ENCODE measurements at regions not wholly inside any gene's neighbourhood (a gene's known extent, or its start where the extent isn't known, plus 50 kb on each side); places are given as distances from the start of the nearest gene placed in this dataset.
A peak's percentile ranks its signal among the peaks of the same experiment; 100 is the strongest.

DNA sequence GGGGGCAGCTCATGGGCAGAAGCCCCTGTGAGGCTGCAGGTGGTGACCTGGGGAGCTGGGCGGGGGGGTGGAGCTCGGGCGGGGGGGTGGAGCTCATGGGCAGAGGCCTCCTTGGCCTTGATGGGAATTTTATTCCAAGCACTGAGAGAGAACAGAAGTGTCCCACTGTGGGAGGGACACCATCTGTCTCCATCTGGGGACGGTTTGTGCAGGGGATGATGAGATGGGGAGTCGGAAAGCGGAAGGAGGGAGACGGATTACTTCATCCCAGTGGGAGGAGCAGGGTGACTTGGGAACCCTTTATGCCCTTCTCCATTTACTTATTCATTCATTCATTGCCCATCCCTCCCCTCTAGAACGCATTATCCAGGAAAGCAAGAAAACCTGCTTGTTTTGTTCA, 304.7 kb downstream of the ADGRD1 start:
- no peak for DNase-seq (ENCODE audit: low read depth)
- no peaks in the 10 kb centered on the region for H3K36me3 ChIP-seq (ENCODE audit: control insufficient read depth, insufficient read depth, low read length)
- no peak overlapping the region for H3K4me3 ChIP-seq (ENCODE audit: low read depth, low read length)
- TF ChIP-seq, protein P1, sequence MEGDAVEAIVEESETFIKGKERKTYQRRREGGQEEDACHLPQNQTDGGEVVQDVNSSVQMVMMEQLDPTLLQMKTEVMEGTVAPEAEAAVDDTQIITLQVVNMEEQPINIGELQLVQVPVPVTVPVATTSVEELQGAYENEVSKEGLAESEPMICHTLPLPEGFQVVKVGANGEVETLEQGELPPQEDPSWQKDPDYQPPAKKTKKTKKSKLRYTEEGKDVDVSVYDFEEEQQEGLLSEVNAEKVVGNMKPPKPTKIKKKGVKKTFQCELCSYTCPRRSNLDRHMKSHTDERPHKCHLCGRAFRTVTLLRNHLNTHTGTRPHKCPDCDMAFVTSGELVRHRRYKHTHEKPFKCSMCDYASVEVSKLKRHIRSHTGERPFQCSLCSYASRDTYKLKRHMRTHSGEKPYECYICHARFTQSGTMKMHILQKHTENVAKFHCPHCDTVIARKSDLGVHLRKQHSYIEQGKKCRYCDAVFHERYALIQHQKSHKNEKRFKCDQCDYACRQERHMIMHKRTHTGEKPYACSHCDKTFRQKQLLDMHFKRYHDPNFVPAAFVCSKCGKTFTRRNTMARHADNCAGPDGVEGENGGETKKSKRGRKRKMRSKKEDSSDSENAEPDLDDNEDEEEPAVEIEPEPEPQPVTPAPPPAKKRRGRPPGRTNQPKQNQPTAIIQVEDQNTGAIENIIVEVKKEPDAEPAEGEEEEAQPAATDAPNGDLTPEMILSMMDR (IDR thresholded peaks at IDR 0.05; ENCODE audit: insufficient read depth, low read length, severe bottlenecking), result no peak
- no peak for FAIRE-seq
- H3K27me3 ChIP-seq (ENCODE audit: control insufficient read depth, insufficient read depth, low read length), result no peaks in the 10 kb centered on the region

DNA sequence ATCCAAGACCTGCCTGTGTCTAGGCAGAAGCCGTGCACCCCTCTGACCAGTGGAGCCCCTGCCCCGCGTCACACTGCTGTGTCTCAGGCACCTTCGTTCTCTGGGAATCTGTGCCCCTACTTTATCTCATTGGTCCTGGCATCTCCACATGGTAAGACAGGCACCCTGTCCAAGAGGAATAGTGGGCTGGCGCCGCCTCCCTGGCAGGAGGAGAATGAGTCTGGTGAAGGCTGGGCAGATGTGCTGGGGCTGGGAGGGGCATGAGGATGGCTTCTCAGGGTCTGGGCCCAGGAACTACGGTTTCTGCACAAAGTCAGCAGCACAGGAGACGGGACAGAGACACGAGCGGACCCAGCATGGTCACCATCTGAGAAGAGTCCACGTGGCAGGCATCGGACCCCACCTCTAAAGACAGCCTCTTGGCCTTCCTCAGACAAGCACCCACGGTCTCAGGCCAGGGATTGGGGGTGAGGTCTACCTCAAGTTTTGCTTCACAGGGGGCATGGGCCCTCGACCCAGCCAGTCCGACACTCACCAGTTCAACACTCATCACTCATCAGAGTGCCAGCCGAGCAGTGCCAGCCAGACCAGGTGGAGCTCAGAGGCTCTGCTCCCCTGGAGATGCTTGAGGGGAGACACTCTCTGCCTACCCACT, 306.7 kb downstream of the ADGRD1 start:
- no peak for DNase-seq (ENCODE audit: low read depth)
- no peaks in the 10 kb centered on the region for H3K27me3 ChIP-seq (ENCODE audit: control insufficient read depth, insufficient read depth, low read length)
- TF ChIP-seq, protein P1 (IDR thresholded peaks at IDR 0.05; ENCODE audit: insufficient read depth, low read length, severe bottlenecking), result no peak
- H3K36me3 ChIP-seq (ENCODE audit: control insufficient read depth, insufficient read depth, low read length), result no peaks in the 10 kb centered on the region
- no peak overlapping the region for H3K4me3 ChIP-seq (ENCODE audit: low read depth, low read length)
- FAIRE-seq, result no peak

DNA sequence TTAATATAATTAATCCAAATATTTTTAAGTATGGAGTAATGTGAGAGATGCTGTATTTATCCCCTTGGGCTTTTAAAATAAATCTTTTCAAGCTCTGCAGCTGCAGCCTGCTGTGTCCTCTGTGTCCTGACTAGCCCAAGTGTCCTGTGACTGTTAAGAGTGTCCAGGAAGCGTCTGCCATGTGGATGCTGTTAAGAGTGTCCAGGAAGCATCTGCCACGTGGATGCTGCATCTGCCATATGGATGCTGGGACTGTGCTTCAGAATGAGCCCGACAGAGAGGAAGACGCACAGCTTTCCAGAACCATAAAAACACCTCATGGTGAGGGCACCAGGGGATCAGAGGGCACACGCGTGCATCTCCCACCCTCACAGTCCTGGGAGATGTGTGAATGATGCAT, 307.2 kb downstream of the ADGRD1 start:
- no peak overlapping the region for H3K4me3 ChIP-seq (ENCODE audit: low read depth, low read length)
- TF ChIP-seq, protein P1 (IDR thresholded peaks at IDR 0.05; ENCODE audit: insufficient read depth, low read length, severe bottlenecking), result no peak
- FAIRE-seq (no peak), DNase-seq (ENCODE audit: low read depth) (no peak)
- no peaks in the 10 kb centered on the region for H3K36me3 ChIP-seq (ENCODE audit: control insufficient read depth, insufficient read depth, low read length)
- no peaks in the 10 kb centered on the region for H3K27me3 ChIP-seq (ENCODE audit: control insufficient read depth, insufficient read depth, low read length)

DNA sequence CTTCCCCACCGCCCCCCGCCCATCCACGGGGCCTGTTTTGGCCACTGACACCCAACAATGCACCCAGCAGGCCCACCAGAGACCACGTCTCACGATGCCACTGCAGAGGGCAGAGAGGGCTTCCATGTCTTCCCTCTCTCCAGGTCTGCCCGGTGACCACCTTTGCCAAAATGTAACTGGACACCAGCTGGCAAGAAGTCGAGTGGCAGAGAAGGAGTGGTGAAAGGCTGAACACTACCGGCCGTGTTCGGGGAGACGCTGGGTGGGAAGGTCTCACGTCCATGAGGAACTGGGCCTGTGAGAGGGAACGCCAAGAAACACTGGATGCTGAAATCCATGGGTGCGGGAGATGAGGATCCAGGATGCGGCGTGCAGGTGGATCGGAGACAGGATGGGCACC, 308.2 kb downstream of the ADGRD1 start:
- TF ChIP-seq, protein P1 (IDR thresholded peaks at IDR 0.05; ENCODE audit: insufficient read depth, low read length, severe bottlenecking), result no peak
- H3K27me3 ChIP-seq (ENCODE audit: control insufficient read depth, insufficient read depth, low read length), result no peaks in the 10 kb centered on the region
- H3K4me3 ChIP-seq (ENCODE audit: low read depth, low read length), result no peak overlapping the region
- no peaks in the 10 kb centered on the region for H3K36me3 ChIP-seq (ENCODE audit: control insufficient read depth, insufficient read depth, low read length)
- FAIRE-seq (no peak), DNase-seq (ENCODE audit: low read depth) (no peak)

DNA sequence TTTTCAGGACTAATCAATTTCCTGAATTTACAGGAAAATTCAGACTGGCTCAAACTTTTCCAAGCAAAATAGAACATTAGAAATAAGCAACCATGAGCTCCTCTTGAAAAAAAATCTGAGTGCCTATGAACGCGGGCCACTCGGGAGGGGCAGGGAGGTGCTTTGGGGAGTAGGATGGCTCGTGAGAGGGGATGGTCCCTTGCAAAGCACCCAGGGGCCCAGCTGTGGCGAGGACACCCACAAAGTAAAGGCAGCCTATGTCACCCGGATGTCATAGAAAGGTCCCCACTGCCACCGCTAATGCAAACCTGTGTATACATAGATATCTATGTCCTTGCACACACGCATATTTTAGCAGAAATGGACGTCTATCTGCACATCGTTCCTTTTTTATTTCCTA, 309.9 kb downstream of the ADGRD1 start:
- H3K36me3 ChIP-seq (ENCODE audit: control insufficient read depth, insufficient read depth, low read length), result no peaks in the 10 kb centered on the region
- TF ChIP-seq, protein P1 (IDR thresholded peaks at IDR 0.05; ENCODE audit: insufficient read depth, low read length, severe bottlenecking), result no peak
- H3K27me3 ChIP-seq (ENCODE audit: control insufficient read depth, insufficient read depth, low read length), result no peaks in the 10 kb centered on the region
- H3K4me3 ChIP-seq (ENCODE audit: low read depth, low read length), result no peak overlapping the region
- FAIRE-seq (no peak), DNase-seq (ENCODE audit: low read depth) (no peak)

DNA sequence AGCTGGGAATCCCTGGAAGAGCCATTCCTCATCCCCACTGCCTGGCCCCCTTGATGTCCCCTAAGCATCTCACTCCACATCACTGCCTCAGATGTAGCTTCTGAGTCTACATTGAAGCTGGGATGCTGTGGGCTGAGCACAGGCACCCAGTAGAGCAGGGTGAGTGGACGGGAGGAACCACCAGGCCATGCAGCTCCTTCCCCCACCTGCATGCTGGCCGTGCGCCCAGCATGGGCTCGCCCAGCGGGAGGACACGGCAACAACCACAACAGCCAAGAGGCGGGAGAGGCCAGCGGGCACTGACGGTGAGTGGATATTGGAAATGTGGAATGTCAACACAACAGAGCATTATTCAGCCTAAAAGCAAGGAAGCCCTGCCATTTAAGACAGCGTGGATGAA, 310.9 kb downstream of the ADGRD1 start:
- TF ChIP-seq, protein P1 (IDR thresholded peaks at IDR 0.05; ENCODE audit: insufficient read depth, low read length, severe bottlenecking), result no peak
- Histone ChIP-seq H3K4me3 (ENCODE audit: low read depth, low read length) (no peak overlapping the region), H3K36me3 (ENCODE audit: control insufficient read depth, insufficient read depth, low read length) (no peaks in the 10 kb centered on the region), H3K27me3 (ENCODE audit: control insufficient read depth, insufficient read depth, low read length) (no peaks in the 10 kb centered on the region)
- no peak for FAIRE-seq
- peak; percentile 6 for DNase-seq (ENCODE audit: low read depth)
